Astrocyte of the spinal cord (primary cell): ENCODE measurements at regions not wholly inside any gene's neighbourhood (a gene's known extent, or its start where the extent isn't known, plus 50 kb on each side); places are given as distances from the start of the nearest gene placed in this dataset.

Source experiments
- DNase-seq: peaks from one replicate; pipeline ENCODE4 v3.0.0; 2011; ENCODE audit warnings: low read depth, low spot score
- H3K4me3 ChIP-seq: 2 replicates; pipeline ENCODE4 v1.5.1; 2011; ENCODE audit warnings: low read depth, mild to moderate bottlenecking, low read length, moderate library complexity
- in situ Hi-C: cut with HindIII; loops from 2 replicates; pipeline ENCODE4 v1.10.0; 2017; ENCODE audit warnings: low sequenced_read_pairs
- TF ChIP-seq, protein P1 (sequence below): IDR thresholded peaks from 2 replicates; pipeline ENCODE4 v1.5.1; 2012; ENCODE audit warnings: low read depth, mild to moderate bottlenecking, low read length, inconsistent platforms

DNA sequence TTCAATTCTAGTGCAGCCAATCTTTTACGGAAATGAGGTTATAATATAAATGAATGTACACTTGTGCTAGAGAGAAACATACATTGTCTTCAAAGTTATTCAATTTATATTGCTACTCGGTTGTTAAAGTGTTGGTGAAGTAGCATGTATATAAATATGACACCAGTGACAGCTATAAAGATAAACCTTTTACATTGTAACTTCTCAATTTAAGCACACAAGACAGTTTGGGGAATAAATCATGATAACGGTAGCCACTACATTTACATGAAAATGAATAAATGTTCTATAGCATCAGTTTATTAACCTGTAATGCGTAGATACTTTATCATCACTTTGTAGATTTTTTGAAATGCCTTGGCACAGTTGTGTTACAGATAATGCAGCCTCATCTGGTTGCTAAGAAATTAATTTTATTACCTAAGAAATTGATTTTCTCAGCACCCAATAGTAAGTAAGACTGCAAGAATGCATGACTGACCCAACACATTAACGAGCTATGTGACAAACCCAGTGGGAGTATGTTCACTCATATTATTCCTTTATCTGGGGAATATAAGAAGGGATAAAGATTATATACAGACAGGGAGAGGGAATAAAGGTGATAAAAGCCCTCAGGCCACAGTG lies 283.9 kb upstream of the NPVF start:
- DNase-seq, result no peak
- in situ Hi-C loops, result no loop called here
- H3K4me3 ChIP-seq, result no peak overlapping the region
- TF ChIP-seq, protein P1, sequence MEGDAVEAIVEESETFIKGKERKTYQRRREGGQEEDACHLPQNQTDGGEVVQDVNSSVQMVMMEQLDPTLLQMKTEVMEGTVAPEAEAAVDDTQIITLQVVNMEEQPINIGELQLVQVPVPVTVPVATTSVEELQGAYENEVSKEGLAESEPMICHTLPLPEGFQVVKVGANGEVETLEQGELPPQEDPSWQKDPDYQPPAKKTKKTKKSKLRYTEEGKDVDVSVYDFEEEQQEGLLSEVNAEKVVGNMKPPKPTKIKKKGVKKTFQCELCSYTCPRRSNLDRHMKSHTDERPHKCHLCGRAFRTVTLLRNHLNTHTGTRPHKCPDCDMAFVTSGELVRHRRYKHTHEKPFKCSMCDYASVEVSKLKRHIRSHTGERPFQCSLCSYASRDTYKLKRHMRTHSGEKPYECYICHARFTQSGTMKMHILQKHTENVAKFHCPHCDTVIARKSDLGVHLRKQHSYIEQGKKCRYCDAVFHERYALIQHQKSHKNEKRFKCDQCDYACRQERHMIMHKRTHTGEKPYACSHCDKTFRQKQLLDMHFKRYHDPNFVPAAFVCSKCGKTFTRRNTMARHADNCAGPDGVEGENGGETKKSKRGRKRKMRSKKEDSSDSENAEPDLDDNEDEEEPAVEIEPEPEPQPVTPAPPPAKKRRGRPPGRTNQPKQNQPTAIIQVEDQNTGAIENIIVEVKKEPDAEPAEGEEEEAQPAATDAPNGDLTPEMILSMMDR, result no peak

DNA sequence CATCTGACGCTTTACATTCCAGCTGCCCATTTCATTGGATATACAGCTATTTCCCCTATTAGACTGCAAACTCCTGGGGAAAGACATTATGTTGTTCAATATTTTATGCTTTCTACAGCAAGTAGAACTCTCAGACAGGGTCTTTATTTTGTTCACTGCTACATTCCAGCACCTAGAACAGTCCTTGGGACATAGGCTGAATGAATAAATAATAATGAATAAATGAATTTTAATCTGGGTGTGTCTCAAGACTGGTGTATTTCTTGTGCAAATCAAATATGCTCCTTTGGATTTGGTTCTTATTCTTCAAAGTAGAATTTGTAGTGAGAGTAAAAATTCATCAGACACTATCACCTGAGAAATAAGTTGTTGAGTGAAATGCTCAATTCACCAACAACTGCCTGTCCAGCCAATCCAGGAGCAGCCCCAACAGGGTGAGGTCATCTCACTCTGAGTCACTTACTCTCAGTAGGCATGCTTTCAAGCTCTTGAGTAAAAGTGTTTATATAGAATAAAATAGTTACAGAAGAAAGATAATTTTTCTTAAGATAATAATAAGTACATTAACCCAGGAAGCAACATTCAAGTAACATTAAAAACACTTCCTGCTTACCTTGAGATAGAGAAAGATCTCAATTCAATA lies 287.5 kb upstream of the NPVF start:
- TF ChIP-seq, protein P1, result no peak
- no peak overlapping the region for H3K4me3 ChIP-seq
- in situ Hi-C loops, result no loop called here
- DNase-seq, result no peak

DNA sequence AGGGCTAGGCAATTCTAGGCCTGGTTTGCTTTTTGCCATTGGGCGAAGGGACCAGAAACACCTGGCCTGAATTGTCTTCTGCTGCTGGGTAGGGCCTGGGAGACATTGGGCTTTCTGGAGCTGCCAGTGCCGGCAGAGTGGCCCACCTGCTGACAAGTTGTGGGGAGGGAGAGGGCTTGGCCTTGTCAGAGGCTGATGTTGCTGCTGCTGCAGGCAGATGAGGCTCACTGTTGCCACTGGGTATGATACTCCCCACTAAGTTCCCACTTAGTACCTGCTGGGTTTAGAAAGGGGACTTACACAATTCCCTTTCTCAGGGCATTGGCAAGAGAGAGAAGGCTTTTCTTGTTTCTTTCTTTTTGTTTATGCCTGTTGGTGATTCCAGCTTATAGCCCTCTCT lies 289.6 kb upstream of the NPVF start:
- DNase-seq, result no peak
- TF ChIP-seq, protein P1, result no peak
- no peak overlapping the region for H3K4me3 ChIP-seq
- in situ Hi-C loops, result no loop called here

DNA sequence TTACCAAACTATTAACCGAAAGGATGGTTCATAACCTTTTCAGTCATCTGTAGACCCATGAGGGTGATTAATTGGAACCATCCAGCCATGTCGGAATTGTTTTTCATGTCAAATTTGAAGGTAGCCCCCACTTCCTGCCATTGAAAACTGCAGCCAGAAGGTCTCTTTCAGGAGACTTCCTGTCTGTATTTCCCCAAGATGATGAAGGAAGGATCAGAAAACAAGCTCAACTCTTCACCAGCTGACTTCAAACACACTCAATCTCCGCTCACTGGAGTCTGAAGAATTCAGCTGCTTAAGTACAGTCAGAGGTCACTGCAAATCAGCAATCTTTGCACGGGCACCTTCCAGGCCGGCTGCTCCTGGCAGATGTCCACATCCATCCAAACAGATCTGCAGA lies 291.7 kb upstream of the NPVF start:
- no peak for DNase-seq
- in situ Hi-C loops, result no loop called here
- TF ChIP-seq, protein P1, result no peak
- H3K4me3 ChIP-seq, result no peak overlapping the region

DNA sequence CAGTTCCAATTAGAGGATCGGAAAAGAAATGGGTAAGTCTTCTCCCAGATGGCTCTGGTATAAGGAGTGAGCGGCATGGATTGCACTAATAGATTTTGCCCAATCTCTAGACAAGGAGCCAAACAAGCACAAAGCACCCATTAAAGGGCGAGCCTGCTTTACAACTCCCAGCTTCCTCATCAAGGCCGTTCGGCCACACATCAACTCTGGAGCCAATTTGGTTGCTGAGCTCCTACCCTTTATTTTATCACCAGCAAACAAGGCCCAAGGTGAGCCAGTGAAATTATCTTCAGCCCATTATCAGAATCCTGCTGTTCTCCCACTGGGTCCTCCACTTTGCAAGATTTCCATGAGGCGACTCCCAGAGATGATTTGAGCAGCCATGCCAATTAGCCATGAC lies 292.2 kb upstream of the NPVF start:
- TF ChIP-seq, protein P1, result no peak
- in situ Hi-C loops, result no loop called here
- H3K4me3 ChIP-seq, result no peak overlapping the region
- no peak for DNase-seq

DNA sequence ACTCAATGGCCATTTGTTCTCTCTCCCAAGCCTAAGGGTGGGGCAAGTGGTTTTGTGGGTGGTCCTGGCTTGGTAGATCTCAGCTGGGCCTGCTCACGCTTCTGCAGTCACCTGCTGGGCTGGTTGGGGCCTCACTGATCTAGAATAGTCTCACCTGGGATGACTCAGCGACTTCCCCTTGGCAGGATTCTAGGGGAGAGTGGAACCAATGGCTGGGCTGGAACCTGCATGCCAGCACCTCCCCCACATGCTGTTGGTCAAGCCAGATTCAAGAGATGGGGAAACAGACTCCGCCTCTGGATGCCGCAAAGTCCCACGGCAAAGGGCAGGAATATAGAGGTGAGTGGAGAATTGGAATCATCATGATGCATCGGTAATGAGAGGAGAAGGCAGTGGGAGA lies 292.9 kb upstream of the NPVF start:
- TF ChIP-seq, protein P1, result no peak
- DNase-seq, result no peak
- in situ Hi-C loops, result no loop called here
- no peak overlapping the region for H3K4me3 ChIP-seq
